ENCODE measurements at regions not wholly inside any gene's neighbourhood (a gene's known extent, or its start where the extent isn't known, plus 50 kb on each side); places are given as distances from the start of the nearest gene placed in this dataset.

DNA sequence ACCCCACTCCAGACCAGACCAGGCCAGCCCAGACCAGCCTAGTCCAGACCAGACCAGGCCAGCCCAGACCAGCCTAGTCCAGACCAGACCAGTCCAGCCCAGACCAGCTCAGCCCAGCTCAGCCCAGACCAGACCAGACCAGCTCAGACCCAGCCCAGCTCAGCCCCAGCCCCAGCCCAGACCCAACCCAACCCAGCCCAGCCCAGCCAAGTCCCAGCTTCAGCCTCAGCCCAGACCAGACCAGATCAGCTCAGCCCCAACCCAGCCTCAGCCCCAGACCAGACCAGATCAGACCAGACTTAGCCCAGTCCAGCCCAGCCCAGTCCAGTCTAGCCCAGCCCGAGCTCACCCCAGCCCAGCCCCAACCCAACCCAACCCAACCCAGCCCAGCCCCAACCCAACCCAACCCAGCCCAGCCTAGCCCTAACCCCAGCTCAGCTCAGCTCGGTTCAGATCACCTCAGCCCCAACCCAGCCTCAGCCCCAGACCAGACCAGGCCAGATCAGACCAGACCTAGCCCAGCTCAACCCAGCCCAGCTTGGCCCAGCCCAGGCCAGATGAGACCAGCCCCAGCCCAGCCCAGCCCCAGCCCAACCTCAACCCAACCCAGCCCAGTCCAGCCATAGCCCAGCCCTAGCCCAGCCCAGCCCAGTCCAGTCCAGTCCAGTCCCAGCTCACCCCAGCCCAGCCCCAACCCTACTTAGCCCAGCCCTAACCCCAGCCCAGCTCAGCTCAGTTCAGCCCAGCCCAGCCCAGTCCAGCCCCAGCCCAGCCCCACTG is 204.7 kb downstream of the BCL11B start:
- DNase-seq: no peak

DNA sequence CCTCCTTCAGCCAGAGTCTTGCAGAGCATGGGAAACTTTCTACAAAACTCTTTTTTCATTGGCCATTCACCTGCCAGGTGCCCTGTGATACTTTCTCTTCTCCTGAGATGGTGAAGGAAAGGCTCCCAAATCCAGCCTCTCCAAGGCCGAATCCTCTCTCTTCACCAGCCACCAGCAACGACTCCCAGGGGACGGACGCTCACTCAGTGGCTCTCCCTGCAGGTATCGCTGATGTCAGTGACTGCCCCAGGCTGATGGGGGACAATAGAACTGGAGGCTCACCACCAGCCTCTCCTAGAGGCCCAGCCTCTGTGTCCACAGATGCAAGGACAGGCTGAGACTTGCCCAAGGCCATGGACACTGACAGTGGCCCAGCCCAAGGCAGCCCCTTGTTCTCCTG is 204.1 kb downstream of the BCL11B start:
- DNase-seq: no peak

DNA sequence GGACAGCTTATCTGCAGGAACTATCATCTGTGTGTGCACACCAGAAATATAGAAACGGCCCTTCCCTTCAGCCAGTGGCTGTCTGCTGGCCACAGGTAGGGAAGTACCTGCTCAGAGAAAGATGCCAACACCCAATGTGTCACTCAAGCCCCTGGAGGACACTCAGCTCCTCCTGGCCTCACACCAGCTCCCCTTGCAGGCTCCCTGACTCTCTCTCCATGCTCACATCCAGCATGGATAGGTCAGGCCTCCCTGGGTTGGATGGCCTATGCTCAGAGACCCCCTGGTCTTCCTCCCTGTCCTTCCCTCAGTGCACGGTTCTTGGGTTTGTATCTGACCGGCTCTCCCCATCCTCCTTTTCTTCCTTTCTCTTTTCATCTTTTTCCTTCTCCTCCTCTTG is 202.1 kb downstream of the BCL11B start:
- DNase-seq: no peak

DNA sequence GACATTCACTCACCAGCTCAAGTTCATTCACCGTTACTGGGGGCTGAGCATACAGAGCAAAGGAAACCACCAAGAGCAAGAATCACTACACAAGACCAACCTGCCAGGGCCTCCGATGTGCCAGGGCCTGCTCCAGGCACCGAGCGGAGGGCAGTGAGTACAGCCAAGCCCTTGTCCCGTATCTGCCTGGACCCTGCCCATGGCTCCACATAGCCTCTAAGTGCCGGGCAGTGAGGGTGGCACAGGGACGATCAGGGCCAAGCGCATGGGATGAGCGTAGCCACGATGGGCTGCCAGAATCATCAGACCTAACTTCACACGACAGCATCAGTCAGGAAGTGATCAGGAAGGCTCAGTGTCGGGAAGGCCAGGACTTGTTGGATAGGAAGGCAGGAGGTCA is 199.6 kb downstream of the BCL11B start:
- no peak for DNase-seq

DNA sequence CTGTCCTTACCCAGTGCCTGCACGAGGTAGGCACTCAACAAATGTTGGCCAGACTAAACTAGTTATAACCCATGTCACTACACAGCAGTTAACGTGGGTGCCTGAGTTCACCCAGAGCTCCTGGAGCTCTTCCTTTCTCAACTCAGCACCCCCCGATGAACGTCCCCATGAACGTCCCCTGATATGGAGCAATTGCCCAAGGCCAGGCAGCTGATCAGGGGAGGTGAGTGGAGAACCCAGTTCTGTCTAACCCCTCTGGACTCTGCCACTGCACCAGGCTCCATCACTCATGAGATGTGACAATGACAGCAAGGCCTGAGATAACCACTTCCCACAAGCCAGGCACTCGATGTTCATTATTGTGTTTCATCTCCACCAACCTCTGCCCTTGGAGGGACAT is 199.0 kb downstream of the BCL11B start:
- DNase-seq: no peak

DNA sequence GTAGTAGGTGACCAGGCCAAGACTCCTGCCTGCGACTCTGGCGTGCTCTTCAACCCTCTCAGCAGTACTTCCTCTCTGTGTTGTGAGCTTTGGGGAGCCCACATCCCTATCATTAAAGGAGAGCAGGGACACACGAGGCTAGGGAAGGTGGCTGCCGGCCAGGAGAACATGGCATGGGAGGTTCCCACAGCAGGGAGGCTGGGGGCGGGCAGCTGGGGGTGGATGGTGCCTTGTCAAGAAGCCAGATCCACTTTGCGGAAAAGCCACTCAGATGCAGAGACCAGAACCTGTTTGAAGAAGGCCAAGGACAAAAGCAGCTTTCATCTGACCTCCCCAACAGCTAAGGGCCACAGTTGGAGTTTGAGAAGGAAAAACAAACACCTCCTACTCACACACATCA is 198.6 kb downstream of the BCL11B start:
- DNase-seq: no peak

DNA sequence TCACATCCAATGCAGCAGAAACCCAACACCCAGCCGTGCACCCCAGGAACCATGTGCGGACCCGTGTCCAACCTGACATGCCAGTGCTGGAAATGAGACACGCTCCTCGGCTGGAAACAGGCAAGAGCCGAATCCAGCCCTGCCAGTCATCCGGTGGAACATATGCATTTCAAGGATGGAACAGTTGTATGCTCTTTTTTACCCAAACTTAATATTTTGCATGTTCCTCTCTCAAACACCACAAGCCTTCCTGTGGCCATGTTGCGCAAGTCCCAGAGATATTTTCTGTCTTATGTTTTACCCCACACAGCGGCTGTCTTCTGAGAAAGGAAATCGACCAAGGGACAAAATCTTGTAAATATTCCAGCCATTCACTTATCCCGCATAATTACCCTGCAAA is 196.9 kb downstream of the BCL11B start:
- DNase-seq: peak; percentile 38

DNA sequence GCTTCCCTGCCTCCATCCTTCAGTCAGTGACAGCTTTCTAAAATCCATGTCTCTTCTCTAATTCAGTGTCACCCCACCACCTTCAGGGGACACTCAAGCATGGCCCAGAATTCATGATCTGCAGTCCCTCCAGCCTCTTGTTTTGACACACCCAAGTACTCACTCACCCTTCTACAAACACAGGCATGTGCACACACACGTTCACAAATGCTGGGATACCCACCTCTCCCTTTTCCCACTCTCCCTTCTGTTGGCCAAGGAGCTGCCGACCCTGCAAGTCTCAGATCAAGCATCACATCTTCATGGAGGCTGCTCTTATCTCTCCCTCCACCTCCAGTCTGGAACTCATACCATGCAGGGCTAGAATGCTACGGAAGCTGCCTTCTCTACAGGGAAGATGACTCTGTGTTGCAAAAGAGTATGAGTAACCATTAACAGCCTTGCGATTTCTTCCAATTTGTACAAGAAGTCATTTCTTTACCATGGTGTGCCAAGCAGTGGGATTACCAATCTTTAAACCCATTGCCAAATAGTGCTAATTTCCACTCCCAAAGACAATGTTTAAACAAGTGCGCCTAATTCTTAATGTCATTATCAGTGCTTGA is 196.1 kb downstream of the BCL11B start:
- DNase-seq: no peak

DNA sequence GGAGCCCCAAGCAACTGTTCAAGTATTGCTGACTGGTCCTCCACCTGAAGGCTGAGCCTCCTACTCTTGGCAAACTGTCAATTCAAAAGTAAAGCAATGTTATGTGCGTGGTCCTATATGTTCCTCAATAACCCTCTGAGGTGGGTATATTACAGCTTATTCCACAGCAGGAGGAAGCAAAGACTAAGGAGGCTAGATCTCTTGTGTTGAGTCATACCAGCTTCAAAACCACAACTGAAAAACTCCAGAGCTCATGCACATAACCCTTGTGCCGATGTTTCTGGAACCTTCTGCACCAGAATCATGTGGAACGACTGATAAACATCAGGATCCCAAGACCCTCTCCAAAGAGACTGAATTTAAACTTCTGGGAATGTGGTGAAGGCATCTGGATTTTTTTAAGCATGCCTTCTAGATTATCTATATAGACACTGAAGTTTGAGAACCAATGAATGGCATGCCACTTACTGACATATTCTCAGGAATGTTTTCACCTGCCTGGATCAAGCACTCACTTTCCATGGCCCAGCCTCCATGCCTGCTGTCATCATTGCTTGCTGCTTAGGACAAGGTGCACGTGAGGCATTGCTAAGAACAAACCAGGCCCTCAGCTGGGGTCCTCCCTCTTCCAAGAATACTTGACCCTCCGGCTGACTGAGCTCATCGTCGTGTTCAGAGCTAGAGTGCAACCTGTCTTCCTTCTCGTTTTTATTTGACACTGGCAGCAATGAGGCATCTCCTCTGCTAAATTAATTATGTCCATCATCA is 194.7 kb downstream of the BCL11B start:
- DNase-seq: peak; percentile 10

DNA sequence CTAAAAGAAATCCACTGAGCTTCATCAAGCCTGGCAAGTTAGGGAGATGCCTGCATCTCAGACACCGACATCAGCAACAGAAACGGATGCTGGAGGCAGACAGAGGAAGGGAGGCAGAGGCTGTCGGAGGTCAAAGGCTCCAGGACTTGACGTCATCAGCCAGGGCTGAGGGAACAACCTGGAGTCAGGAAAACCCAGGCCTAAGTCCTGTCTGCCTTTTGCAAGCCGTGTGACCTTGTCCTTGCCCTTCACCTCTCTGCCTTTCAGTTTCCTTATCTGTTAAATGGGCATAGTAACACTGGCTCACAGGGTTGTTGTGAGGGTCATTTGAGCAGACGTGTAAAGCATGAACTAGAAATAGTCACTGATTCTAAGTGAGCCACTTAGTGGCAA is 194.2 kb downstream of the BCL11B start:
- DNase-seq: no peak

DNA sequence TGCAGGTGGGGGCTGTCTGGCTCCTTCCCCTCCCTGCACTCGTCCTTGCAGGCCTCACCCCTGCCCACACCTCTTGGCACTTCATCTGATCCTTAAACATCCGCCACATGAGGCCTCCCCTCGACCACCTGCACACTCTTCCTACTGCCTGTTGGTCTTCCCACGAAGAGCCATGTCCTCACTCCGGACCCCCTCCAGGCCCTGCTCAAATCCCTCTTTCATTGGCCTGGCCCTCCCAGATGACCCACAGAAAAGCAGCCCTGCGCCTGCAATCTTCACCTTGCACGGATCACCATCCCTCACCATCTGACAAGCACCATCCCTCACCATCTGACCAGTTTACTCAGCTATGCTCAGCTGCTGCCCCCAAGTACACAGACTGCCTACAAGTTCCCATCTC is 193.6 kb downstream of the BCL11B start:
- no peak for DNase-seq

DNA sequence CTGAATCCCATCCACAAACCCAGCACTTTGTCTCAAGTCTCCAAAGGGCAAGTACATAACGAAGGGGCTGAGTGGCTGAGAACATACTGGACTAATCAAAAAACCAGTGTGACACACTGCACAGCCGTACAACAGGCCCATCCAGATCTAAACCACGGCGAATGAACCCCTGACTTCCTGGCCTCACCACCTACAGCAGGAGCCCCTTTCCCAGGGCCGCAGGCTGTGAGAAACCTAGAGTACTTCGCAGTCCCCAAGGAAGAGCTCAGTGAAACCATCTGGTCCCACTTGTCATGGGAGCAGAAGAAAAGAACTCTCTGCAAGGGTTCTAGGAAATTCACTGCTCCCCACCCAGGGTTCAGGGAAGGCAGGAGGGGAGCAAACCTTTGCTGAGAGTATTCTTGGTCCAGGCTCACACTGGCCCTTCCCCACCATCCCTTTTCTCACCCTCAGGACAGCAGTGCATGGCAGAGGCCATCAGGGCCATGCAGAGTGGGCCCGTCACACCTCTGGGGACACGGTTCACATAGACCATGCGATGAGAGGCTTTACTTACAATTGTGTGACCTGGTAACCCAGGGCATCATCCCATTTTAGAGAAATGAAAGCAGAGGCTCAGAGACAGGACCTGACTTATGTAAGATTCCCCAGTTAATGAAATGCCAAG is 192.8 kb downstream of the BCL11B start:
- no peak for DNase-seq

DNA sequence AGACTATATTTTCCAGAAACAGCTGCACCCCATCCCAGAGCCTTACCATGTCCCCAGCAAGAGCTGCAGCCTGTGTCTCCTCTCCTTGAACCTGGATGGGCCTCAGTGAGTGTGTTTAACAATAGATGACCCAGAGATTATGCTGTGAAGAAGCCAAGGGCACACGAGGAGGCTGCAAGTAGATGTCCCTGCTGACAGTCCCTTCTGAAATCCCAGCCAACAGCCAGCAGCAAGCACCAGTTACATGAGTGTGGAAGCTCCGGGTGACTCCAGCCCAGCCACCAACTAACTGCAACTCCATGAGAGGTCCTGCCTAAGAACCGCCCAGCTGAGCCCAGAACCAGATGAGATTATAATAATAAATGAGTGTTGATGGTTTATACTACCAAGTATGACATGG is 191.7 kb downstream of the BCL11B start:
- no peak for DNase-seq

DNA sequence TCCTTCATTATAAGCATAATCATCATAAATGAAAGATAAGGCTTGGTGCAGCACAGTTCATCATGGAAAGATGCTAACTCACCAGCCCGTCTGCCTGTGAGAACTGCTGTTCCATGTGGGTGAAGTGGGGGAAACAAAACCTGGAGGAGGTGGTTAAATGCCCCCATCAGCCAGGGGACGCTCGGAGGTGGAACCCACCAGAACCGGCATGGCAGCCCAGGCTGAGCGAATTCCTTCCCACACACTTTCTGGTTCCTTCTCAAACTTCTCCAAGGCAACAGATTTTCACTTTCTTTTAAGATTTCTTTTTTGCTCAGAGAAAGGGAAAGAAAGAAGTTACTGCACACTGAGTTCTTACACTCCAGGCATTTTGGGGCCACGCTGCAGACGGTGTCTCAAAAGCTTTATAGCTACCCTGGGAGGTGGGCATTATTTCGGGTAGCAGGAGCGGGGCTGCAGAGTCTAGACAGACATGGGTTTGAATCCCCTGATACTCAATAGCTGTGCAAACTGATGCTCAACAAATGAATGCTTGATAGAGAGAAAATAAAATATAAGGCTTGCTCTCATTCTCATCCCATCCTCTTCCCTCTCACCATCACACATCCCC is 190.7 kb downstream of the BCL11B start:
- DNase-seq: no peak

DNA sequence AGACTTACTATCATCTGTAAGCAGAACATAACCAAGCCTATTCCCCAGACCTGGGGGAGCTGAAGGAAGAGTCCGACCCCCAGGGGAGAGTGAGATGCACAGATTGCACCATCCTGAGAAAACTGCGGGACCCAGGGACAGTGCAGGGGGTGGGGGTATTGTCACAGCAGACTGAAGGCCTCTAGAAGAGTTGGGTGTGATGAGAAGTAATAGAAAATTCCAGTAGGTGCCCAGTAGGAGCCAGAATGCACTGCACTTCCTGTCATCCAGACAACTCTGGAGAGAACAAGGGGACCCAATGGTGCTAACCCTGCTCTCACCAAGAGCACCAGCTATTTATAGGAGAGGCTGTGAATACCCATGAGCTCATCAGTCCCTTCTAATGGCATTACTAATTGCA is 190.1 kb downstream of the BCL11B start:
- no peak for DNase-seq

DNA sequence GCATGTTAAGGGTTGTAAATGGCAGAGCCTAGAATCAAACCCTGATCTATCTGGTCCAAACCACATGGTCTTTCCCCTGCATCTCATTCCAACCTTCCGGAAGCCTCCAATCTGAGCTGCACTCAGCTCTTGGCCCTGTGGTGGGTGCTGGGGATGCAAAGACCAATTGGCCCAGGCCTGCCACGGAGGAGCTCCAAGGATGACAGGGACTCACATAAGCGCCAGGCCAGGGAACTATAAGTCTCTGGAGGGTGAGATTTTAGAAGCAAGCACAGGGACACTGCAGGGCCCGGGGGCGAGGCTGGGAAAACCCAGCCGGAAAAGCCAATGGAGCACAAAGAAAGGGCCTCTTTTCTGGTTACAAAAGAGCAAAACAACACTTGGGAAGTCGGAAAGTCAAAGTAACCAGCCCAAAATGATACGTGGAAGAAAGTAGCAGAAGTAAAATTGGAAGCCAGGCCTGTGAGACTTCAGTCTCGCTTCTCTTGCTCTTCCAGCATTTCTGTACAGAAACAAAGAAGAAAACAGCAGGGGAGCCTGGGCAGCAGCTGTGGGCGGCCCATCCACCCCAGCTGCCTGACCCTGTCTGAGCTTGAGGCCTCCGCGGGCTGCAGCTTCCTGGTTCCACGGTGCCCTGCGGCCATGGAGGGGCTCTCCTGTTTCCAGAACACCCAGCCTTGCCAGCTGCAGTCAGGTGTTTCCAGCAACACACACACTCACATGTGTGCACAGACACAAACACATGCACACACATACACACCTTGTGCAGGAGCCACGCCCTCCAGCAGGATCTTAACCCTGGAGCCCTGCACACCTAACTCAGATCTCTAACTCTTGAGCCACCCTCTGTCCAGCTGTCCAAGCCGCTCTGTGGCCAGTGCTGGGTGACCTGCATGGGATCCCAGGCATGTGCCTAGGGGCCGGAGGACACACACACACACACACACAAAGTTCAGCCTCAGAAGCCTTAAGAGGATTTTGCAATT is 178.2 kb downstream of the BCL11B start:
- no peak for DNase-seq

DNA sequence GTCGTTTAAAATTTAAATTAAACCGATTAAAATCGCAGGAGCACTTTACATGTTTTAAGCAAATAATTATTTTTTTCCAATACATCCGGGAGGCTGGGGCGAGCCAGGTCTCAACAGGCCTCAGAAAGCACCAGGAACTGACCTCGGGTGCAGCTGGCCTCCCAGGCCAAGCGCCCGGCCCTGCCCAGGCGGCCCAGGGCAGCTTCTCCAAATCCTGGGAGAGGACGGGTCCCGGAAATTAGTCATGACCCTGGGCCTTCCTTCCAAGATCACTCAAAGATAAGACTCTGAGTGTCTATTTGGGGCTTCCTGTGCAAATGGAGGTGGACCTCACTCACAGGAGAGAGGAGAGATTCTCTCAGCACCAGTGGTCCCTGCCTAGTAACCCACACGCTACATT is 177.1 kb downstream of the BCL11B start:
- DNase-seq: no peak

DNA sequence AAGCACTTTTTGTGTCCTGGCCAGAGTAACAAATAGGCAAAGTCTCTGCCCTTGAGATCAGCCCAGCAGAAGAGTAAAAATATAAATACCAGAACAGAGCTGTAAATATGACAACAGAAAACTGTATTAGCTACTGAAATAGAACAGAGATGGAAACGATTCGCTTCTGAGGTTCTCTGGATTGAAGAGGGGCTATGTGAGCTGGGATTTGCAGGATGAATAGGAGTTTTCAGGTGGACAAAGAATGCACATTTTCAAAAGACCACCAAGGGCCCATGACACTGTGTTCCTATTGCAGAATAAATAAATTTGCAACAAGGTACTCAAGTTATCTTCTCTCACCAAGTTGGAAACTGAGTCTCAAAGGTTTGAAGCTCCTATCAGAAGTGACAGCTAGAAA is 176.6 kb downstream of the BCL11B start:
- DNase-seq: no peak

DNA sequence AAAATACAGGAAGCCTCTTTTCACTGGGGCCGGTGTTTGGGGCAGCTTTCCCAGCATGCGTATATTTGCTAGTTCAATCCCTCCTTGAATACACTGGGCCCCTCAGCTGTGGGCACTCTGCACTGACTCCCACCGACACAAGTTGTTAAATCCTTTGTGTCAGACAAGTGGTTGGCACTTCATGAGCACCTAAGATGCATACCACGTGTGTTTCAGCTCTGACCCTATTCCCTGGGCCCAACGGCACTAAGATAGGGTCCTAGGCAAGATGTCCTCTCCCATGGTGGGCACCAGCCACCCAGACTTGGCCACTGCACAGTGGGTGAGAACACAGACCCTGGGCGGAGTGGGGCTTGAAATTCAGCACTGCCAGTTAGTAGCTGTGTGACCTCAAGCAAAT is 173.8 kb downstream of the BCL11B start:
- DNase-seq: no peak

DNA sequence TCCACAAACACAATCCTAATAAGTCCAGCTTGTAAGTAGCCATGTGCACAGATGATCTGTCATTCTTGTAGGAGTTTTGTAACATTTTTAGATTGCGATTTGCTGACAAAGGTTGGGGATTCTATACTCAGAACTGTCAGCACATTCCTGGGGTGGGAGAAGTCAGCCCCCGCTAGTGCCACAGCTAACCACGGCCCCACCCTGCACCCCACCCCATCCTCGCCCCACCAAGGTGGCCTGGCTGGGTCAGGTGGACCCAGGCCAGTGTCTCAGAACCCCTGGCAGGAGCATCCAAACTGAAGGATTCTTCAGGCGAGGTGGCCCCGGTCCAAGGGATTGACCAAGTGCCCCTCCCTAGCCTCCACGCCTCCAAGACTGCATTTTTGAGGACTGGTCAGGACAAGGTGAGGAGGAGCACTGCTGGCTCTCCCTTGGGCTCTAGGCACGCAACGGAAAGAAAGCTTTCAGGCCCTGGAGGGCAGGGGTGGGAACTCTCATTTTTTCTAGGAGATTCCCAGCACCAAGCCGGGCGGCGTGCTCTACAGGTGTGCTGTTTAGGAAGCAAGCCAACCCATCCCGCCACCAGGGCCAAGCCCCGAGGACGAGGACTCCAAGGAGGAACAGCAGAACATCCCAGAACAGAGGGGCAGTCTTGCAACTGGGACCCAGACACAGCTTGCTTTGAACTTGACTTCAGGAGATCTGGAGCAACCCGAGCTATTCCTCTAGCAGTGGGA is 172.8 kb downstream of the BCL11B start:
- DNase-seq: no peak
